Putamen (tissue), 1 donor: ENCODE measurements at regions not wholly inside any gene's neighbourhood (a gene's known extent, or its start where the extent isn't known, plus 50 kb on each side); places are given as distances from the start of the nearest gene placed in this dataset.
"Not testable (repeated sequence)": the region's sequence is repeated elsewhere in the genome, so short reads cannot be mapped to it uniquely, and the experiment has no call there.

Source experiments
- DNase-seq: peaks from one replicate; pipeline ENCODE4 v3.0.0-alpha.2; 2016; ENCODE audit warnings: low spot score

DNA sequence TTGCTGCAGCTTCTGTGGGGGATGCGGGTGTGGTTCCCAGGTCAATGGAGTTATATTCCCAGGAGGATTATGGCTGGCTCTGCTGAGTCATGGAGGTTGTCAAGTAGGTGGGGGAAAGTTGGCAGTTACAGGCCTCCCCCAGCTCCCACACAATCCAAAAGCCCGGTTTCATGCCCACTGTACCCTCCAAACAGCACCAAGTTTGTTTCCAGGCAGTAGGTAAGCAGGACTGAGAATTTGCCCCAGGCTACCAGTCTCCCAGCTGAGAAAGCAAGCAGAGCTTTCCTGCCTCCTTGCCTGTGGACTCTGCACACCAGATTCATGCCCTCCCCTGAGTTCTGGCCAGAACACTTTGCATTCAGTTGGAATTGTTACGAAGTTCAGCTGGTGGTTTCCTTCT lies 578.2 kb downstream of the MEI4 start:
- no peak for DNase-seq

DNA sequence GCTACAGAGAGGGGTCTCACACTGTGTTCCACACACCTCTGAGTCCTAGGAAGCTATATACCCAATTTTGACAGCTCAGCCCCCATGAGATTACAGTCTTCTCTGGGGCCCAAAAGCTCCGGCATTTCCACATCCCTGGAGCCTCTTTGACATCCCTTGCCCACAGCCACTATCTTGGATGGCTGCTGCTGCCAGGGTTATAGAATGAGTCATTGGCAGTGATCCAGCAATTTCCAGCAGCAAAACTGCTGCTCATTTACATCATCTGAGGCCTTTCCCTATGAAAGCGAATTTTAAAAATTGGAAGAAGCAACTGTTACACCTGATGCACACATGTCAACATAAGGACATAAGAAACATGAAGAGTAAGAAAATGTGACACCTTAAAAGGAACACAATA lies 590.7 kb downstream of the MEI4 start:
- DNase-seq, result no peak

DNA sequence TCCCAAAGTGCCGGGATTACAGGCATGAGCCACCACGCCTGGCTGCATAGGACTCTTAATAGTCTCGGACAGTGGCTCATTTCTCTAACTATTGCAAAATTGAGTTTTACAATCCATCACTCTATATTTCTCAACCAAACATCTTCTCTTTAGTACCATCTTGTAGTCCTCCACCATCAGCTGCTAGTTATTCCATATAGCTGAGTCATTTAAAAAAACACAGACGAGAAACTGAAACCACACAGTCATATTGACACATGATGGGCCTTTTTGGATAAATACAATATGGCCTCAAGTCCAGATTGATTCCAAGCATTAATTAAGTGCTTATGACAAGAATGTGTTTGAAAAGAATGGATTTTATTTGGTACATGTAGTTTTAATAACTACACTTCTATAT lies 599.1 kb downstream of the MEI4 start:
- no peak for DNase-seq

DNA sequence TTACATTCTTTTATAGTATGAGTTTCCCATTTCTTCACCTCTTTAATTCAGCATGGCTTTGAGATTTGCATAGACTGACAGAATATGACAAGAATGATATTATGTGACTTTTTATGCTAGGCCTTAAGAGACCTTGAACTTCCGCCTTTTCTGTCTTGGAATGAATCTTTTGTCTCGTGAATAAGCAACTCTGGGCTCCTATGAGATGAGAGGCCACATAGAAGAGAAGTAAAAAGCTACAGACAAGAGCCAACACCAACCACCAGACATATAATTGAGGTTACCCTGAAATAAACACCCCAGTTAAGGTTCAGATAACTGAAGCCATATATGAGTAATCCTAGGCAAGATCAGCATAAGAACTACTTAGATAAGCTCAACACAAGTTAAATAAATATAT lies 600.8 kb downstream of the MEI4 start:
- DNase-seq, result no peak

DNA sequence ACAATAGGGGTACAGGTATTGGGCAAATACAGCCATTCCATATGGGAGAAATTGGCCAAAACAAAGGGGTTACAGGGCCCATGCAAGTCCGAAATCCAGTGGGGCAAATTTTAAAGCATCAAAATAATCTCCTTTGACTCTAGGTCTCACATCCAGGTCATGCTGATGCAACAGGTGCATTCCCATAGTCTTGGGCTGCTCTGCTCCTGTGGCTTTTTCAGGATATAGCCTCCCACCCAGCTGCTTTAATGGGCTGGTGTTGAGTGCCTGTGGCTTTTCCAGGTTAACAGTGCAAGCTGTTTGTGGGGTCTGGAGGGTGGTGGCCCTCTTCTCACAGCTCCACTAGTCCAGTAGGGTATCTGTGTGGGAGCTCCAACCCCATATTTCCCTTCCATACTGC lies 607.1 kb downstream of the MEI4 start:
- DNase-seq, result no peak

DNA sequence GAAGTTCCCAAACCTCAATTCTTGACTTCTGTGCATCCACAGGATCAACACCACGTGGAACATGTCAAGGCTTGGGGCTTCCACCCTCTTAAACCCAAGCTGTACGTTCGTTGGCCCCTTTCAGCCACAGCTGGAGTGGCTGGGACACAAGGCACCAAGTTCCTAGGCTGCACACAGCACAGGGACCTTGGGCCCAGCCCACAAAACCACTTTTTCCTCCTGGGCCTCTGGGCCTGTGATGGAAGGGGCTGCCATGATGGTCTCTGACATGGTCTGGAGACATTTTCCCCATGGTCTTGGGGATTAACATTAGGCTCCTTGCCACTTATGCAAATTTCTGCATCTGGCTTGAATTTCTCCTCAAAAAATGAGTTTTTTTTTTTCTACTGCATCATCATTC lies 606.9 kb upstream of the IRAK1BP1 start:
- DNase-seq, result not testable (repeated sequence)

DNA sequence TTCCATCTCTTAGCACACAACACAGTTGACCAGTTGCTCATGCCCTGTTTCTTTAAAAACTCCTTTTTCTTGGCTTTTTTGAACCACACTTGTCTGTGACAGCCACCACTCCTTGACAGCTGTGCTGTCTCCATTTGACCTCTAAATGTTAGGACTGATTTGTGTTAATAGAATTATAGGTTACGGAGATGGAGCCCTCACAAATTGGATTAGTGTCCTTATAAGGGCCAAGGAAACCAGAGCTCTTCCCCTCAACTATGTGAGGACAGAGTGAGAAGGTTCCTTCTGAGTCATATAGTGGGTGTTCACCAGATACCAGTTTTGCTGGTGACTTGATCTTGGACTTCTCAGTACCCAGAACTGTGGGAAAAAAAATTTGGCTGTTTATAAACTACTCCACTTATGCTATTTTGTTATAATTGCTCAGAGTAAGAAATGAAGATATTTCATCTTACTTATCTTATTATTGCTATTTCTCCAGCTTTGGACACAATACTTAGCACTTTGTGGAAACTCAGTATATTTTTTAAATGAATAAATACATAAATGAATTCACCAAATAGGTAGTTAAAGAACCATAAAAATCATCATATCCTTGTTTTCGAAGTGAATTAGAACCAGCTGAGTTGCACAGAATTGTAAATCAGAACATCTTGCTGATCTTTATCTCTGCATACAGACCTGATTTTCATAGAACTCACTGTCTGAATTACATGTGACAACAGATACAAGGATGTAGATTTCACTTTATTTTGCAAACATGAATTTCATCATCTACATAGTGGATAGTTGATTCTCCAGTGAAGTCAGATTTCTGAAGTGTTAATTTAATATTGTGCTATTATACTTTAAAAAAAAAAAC lies 598.5 kb upstream of the IRAK1BP1 start:
- DNase-seq, result no peak

DNA sequence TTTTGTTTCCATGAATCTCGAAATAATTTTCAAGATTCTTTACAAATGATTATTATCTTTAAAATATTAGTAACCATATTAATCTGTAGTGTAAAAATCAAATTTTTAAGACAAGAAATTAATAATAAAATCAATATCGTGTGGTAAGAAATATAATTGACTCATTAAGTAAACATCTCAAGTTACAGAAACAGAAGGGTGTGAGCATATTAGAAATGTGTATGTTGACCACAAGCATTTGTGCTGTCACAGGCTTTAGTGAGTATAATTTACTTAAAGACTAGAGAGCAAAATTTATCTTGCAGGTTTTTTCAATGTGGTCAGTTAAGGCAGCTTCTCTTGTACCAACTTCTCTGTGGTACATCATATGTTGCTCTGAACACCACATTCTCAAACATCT lies 566.5 kb upstream of the IRAK1BP1 start:
- no peak for DNase-seq

DNA sequence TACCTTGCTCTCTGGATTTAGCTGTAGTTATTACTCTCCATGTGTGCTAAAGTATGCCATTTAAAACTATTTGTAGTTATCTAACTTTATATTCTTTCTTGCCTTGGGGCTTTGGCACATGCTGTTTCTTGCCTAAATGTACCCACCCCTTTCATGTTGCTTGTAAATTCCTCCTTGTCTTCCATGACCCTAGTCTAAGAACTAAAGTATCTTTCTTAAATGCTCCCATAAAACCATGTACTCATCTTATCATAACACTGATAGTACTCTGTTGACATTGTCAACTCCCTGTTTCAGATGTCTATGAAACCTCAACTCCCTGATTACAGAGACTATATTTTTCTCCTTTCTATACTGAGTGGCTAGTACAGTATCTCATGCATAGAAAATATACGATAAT lies 564.9 kb upstream of the IRAK1BP1 start:
- no peak for DNase-seq

DNA sequence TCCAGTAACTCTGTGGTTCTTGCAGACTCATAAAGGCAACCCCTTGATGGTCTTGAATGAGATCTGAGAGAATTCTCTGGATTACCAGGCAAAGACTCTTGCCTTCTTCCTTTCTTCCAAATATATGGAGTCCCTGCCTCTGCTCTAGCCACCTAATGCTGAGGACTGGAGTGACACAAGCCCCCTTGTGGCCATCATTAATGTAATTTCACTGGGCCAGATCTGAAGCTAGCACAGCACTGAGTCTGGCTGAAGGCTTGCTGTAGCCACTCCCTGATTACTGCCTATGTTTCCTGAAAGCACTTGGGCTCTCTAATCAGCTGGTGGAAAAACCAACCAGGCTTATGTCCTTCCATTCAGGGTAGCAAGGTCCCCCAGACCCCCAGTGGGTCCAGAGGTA lies 559.3 kb upstream of the IRAK1BP1 start:
- DNase-seq, result no peak

DNA sequence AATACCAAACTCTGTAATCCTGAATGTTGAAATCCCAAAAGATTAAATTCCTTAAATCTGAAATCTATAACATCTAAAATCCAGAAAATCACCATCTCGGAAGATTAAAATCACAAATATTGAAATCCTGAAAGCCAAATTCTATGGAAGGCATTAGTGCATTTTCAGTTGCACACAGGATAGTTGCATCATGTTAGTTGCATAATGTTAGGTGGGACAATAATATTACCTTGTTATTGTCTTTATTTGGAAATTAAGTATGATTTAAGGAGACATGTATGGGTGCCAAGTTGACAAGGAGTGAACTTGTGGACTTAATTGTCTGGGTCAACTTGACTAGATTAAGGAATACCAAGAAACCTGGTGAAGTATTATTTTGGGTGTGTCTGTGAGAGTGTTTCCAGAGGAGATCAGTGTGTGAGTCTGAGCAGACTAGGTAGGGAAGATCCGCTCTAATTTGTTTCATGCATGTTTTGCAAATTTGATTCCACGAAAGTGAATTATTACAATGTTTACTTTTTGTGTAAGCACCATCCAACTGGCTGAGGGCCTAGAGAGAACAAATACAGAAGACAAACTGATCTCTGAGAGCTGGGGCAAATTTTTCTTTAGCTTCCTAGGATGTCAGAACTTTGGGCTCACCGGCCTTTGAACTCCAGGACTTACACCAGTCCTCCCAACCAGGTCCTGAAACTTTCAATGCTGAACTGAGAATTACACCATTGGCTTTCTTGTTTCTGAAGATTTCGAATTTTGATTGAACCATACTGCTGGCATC lies 545.1 kb upstream of the IRAK1BP1 start:
- DNase-seq, result no peak

DNA sequence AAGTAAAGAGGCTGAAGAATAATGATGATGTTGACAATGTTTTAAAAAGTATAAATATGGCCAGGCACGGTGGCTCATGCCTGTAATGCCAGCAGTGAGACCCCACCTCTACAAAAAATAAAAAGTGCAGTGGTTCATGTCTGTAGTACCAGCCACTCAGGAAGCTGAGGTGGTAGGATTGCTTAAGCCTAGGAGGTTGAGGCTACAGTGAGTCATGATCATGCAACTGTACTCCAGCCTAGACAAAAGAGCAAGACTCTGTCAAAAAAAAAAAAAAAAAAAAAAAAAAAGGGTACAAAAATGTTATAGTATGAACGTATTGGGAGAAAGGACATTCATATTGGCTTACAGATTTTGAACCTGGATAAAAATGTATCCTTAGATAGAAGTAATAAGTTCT lies 543.1 kb upstream of the IRAK1BP1 start:
- DNase-seq, result no peak

DNA sequence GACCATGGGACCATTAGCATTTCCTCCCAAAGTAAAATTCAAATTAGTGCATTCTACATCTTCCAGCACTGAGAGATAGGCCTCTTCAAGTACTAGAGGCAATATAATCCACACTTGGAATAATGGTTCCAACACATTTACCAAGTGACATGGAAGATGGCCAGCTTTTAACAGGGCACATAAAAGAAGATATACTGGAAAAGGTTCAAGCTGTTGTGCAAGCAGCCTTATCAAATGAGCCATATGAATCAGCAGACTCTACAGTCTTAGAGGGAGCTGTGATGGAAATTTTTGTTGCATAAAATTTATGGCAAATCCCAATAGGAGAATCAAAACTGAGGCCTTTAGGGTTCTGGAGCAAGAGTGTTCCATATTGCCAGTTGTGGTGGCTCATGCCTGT lies 526.6 kb upstream of the IRAK1BP1 start:
- DNase-seq, result no peak

DNA sequence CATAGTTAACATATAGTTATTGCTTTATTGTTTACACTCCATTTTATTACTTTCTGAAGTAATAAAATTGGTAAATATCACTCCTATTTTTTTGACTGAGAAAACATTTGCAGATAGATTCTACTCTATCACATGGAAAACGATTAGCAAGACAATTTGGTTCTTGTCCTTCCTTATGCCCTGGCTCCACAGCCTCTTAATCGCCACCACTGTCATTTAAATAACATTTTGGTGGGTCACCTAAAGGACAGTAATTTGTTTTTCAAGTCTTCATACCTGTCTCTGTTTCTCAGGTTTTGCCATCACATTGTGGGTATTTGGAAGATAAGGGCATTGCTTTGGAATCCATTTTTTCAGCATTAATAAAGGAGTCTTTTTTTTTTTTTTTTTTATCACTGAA lies 521.5 kb upstream of the IRAK1BP1 start:
- DNase-seq, result no peak

DNA sequence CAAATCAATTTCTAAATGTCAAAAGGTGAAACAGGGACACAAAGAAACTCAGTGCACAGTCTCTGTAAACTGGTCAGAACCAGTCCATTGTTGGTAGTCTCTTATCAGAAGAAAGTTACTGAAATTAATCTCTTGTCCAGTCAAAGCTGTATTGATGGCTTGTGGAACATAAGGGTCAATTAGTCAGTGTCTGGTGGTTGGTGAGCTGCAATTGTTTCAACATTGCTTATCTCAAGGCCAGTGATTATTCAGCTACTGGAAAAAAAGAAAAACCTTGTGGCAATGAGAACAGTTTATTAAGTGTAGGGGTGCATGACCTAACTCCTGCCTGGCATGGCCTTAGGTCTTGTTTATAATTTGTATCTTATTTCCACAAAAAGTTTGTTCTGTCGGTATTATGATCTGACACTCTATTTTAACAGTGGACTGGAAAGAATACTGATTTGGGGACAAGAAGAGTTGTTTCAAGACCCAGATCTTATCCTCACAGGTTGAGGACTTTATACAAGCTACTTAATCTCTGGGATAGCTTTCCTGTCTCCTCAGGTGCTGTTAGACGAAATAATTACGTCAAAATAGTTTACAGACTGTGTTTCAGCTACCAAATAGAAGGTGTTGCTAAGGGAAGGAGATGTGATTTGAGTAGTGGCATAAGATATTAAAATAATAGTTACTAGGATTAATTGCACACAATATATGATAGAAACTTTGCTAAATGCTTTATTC lies 520.0 kb upstream of the IRAK1BP1 start:
- DNase-seq, result no peak

DNA sequence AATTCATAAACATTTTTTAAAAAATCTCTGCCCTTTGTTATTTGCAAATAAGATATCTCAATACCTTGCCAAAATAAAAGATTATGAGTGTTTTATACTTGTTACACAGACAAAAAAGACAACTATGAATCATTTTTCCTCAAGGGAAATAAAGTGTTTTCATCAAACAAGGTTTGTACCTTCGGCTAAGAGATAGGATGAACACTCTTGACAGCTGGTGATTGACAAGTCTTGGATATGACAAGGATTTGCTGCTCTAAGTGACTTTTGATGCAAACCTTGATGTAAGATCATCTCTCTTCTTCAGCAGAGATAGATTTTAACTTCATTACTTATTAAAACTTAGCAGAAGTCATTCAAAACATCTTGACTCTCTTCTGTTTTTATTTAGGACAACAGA lies 514.3 kb upstream of the IRAK1BP1 start:
- no peak for DNase-seq

DNA sequence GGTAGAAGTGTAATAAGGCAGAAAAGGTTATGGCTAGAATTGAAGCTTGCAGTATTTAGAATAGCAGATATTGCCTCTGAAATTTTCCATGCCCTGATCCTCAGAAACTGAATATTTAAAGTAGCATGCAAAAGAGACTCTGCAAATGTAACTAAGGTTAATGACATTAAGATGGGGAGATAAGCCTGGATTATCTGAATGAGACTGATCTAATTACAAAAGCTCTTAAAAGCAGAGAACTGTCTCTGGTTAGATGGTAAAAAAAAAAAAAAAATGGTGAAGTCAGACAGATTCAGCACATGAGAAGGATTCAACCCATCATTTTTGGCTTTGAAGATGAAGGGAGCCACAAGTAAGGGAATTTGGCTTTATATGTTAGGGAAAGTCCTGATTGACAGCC lies 503.7 kb upstream of the IRAK1BP1 start:
- no peak for DNase-seq

DNA sequence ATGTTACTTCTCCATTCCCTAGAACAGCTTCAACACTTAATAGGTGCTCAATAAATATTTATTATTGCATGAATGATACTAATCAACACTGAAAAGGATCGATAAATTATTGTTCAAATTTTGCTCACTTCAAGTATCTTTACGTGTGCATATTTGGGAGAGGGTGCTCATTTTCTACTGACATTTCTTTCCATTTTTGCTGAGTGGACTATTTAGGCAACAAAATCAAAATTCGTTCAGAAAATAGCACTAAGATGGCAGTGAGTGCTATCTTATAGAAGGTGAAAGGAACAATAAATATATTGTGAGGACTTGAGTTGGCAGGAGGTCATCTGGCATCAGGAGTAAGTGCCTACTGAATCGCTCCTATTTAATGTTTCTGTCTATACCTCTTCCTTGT lies 501.9 kb upstream of the IRAK1BP1 start:
- DNase-seq, result no peak

DNA sequence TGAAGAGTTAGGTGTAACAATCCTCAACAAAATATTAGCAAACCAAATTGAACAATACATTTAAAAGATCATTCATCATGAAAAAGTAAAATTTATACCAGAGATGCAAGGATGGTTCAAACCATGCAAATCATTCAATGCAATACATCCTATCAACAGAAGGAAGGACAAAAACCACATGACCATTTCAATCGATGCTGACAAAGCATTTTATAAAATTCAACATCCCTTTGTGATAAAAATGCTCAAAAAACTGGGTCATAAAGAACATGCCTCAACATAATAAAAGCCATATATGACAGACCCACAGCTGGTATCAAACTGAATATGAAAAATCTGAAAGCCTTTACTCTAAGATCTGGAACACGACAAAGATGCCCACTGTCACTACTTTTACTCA lies 490.3 kb upstream of the IRAK1BP1 start:
- no peak for DNase-seq

DNA sequence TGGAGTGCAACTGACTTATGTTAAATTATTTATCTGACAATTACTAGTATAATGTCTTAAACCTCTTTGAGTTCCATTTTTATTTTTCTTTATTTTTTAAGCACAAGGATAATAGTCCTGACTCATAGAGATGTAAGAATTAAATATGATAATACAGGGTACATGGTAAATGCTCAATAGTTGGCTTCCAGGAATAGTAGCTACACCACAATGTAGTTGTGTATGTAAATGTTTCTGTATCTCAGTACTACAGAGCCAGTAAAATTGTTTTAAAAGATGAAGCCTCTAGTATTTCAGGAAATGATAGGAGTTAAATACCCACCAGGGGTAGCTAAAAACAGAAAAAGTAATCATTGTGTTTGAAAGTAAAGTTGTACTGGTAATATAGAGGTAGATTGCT lies 487.4 kb upstream of the IRAK1BP1 start:
- no peak for DNase-seq

DNA sequence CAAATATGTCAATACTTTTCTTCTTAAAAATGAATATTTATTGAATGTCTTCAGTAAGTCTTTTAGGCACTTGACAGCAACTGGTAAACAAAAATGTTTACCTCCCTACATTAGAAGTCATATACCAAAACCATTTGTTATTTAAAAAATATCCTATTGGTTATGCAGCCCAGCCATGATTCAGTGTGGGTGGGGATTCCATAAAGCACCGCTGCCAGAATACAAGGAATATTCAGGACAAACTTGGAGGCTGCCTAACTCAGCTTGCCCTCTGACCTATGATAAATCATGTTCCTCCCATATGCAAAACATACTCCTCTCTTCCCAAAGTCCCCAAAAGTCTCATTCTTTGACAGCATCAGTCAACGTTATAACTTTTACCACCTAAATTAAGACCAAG lies 486.8 kb upstream of the IRAK1BP1 start:
- DNase-seq, result no peak

DNA sequence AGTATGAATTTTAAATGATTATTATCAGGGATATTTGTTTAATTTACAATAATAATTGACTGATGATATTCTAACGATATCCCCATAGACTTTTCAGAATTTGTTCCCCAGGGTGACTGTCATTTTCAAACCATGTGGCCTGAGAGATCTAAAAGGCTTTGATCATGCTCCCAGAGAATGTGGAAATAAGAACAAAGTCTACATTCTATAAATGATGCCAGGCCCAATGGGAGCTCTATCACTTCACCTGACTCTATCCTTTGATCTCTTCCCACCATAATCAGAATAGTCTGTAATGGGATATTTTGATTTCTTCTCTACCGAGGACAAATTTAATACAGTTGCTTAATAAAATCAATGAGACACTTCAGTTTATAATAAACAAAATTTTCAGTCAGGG lies 483.4 kb upstream of the IRAK1BP1 start:
- DNase-seq, result no peak

DNA sequence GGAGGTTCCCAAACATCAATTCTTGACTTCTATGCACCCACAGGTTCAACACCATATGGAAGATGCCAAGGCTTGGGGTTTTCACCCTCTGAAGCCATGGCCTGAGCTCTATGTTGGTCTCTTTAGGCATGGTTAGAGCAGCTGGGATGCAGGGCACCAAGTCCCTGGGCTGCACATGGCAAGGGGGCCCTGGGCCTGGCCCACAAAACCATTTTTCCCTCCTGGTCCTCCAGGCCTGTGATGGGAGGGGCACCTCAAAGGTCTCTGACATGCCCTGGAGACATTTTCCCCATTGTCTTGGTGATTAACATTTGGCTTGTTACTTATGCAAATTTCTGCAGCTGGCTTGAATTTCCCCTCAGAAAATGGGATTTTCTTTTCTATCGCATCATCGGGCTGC lies 480.5 kb upstream of the IRAK1BP1 start:
- DNase-seq, result not testable (repeated sequence)
